Renal cortex interstitium (tissue), 11 donors: ENCODE measurements at regions not wholly inside any gene's neighbourhood (a gene's known extent, or its start where the extent isn't known, plus 50 kb on each side); places are given as distances from the start of the nearest gene placed in this dataset.

Source experiments
- DNase-seq, 11 donors: peaks; one replicate each; pipeline ENCODE4 v3.0.0-alpha.2; 2013; ENCODE audit warnings: low read depth in 9 of 11, low spot score in 4 of 11; ENCODE audit errors: extremely low read depth in 1 of 11

DNA sequence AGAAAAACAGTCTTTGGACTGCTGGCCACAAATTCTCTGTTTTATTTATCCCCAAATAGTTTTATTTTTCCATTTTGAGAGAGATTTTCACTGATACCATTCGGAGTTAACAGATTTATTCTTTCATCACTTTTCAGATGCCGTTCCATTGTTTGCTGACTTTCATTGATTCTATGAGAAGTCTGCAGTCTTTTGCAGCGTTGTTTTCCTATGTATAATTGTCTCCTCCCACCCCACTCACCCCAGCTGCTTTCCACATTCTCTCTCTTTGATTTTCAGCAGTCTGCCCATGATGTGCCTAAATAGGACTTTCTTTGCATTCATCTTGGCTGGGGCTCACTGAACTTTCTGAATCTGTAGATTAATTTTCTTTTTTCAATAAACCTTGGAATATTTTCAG lies 107.6 kb downstream of the C9orf50 start:
- DNase-seq, result no peak

DNA sequence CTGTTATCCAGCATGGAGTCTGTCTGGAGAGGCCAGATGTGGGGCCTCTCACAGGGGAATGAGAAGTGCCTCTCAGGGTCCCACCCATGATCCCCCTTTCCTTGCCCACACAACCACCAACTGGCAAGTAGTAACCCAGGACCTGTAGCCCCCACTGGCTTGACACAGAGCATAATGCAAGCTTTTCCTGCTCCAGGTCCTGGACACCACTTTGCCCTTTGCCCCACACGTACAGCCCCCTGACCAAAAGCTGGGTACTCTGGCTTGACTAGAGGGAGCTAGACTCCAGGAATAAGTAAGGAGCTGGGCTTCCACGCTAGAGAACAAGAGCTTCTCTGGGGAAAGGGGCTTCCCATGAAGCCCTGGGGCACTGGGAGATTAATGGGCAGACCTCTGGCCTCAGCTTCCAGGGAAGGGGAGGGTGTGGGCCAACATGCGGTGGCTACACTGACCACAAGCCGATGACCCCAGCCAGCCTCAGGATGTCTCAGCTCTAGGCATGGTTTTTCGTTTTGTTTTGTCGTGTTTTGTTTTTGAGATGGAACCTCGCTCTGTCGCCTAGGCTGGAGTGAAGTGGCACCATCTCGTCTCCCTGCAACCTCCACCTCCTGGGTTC lies 109.5 kb downstream of the C9orf50 start:
- no peak for DNase-seq

DNA sequence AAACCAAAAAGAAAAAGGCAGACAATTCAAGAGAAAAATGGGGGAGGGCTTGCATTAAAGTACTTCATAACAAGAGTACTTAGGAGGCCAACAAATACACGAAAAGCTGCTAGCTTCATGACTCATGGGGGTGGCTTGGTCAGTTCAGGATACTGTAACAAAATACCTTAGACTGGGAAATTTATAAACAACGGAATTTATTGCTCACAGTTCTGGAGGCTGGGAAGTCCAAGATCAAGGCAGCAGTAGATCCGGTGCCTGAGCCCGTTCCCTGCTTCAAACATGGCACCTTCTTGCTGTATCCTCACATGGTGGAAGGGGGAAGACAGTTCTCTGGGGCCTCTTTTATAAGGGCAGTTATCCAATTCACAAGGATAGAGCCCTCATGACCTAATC lies 111.4 kb downstream of the C9orf50 start:
- no peak for DNase-seq

DNA sequence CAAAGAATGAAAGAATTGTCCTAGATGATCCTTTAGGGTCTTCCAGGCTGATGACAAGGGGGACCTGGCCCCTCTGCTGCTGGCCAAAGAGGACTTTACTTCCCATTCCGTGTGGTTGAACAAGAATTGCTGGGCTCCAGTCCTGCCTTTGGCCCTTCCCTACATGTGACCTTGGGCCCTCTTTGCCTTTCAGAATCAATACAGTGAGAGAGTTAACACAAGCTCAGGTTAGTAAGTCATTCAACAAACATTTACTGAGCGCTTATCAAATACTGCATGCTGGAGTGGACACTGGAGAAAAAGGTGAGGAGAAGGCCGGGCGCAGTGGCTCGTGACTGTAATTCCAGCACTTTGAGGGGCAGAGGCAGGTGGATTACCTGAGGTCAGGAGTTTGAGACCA lies 113.1 kb downstream of the C9orf50 start:
- DNase-seq, result no peak

DNA sequence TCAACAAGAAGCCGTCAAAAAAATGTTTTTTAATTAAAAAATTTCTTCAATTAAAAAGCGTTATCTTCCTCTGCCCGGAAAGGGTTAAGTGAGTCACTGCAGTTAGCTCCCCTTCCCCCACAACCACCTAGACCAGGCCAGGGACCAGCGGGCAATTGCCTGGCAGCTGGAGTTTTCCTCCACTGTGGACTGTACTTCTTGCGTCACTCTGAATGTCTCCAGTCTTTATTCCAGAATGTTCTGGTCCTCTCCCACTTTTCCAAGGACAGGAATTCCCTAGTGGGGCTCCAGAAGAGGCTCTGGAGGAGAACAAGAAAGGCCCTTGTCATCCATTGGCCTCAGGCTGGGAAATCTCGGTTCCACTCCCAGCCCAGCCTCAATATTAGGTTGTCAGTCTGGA lies 114.0 kb downstream of the C9orf50 start:
- no peak for DNase-seq

DNA sequence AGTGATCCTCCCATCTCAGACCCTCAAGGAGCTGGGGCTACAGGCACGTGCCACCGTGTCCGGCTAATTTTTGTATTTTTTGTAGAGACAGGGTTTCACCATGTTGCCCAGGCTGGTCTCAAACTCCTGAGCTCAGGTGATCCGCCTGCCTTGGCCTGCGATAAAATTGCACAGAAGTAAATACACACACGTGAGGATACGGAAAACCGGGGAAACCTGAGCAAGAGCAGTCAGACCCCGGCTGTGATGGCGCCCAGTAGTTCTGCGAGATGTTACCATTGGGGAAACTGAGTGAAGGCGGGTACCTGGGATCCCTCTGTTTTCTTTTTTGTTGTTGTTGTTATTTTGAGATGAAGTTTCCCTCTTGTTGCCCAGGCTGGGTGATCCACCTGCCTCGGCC lies 114.9 kb downstream of the C9orf50 start:
- DNase-seq, result no peak

DNA sequence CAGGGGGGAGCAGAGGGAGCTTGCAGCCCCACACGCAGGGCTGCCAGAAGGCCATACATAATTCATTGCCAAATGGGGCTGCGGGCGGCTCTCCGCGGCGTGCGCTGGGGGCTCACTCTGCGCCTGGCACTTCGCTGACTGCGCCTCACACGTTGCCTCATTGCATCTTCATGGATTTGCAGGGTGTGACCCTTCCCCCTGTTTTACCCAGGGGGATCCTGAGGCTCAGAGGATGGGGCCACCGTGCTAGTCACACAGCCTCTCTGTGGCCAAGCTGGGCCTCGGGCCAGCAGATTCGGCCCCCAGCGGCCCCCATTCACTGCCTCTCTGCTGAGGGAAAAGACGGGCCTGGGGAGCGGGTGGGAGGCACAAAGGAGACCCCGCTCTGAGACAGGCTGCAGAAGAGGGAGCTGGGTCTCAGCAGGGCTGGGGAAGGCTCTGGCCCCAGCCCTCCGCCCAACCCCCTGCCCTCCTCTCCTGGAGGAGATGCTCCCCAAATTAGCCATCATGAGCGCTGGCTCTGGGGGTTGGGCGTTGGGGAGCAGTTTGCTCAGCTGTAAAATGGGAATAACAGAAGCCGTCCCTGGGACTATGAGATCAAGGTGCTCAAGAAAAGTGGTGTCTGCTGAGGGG lies 115.5 kb downstream of the C9orf50 start:
- DNase-seq, result no peak

DNA sequence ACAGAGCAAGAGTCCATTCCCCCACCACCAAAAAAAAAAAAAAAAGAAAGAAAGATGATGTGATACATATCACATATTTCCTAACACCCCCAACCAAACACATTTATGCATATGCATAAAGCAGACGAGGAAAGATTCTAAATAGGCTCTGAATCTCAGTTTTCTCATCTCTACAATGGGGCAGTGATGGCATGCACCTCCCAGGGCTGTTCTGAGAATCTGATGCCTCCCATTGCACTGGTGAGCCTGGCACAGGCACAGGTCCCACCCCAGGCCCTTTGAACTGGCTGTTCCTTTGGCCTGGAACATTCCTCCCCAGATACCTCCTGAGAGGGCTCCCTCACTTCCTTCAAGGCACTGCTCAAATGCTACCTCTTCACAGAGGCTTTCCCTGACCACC lies 116.5 kb downstream of the C9orf50 start:
- no peak for DNase-seq

DNA sequence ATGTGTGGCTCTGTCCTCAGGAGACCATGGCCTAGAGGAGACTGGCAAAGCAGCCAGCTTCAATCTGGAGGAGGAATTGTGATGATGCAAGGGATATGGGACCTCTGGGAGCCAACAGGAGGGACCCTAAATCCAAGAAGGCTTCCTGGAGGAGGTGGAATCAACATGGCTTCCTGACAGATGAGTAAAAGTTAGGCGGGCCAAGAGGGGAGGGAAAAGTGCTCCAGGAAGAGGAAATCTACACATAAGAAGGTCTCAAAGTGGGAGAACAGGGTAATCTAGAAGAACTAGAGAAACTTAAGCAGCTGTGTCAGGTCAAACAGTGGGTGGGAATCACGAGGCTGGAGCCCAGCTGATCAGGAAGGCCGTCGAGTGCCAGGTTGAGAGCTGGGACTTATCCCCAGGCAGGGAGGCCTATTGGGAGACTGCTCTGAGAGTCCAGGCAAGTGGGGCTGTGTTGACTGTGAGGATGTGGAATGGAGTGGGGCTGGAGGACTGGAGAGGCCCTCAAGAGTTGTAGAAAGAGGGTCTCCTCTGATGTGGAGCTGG lies 119.1 kb downstream of the C9orf50 start:
- DNase-seq, result no peak

DNA sequence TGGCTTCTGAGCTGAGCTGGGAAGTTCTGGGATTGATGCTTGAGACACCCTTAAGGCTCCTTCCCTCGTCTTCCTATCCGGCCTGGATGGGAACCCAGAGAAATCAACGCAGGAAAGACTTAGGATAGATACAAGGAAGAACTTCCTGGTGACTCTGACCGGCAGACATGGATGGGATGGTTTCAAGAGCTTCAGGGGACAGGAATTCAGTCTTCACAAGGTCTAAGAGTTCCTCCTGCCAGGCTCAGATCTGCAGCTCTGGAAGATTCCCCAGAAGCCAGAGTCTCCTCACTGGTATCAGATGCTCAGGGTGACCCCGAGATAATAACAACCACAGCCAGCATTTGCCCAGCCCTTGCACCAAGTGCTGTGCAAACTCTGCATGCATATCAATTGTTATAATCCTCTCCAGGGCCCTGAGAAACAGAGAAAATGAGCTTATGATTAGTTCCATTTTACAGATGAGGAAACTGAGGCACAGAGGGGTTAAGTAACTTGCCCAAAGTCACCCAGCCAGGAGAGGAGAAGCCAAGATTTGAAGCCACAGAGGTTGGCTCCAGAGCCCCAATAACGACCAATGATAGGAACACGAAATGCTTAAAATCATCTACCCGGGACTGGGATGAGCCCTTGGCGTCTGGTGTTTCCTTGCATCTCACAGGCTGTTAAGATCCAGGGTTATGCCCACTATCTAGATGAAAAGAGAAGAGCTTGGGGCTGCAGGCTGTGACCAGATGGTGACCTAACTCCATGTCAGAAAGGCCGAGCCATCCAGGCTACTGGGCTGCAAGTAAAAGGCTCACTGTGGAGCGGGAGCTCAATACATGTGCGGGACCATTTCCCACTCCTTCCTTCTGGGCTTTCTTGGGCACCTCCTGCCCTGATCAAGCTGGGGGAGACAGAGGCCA lies 119.8 kb downstream of the C9orf50 start:
- no peak for DNase-seq

DNA sequence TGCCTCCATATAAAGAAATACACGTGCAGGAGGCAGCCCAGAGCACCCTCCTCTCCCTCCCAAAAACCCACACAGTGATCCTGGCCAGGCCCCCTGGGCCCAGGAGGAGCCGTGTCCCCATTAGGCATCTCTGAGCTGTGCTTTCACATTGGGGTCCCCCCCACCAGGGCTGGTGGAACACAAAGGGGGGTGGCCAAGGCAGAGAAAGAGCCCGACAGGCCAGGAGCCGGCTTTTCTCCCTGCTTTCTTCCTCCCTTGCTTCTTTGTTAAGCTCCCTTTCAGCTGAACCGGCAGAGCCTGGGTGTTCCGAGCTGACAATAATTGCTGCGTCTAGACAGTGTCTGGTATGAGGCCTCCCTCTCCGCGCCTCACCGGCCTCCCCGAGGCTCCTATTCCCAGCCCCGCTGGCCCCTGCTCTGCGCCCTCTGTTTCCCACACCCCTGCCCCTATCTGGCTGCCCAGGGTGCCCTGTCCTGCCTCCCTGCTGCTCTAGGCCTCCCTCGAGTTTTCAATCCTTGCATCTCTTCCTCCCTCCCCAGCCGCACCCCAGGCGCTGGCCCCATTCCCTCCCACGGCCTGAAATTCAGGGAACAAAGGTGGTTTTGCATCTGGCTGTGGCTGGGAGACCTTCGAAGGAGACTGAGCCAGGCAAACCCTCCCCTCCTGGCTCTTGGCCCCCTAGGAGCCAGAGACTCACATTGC lies 120.6 kb downstream of the C9orf50 start:
- DNase-seq, result no peak

DNA sequence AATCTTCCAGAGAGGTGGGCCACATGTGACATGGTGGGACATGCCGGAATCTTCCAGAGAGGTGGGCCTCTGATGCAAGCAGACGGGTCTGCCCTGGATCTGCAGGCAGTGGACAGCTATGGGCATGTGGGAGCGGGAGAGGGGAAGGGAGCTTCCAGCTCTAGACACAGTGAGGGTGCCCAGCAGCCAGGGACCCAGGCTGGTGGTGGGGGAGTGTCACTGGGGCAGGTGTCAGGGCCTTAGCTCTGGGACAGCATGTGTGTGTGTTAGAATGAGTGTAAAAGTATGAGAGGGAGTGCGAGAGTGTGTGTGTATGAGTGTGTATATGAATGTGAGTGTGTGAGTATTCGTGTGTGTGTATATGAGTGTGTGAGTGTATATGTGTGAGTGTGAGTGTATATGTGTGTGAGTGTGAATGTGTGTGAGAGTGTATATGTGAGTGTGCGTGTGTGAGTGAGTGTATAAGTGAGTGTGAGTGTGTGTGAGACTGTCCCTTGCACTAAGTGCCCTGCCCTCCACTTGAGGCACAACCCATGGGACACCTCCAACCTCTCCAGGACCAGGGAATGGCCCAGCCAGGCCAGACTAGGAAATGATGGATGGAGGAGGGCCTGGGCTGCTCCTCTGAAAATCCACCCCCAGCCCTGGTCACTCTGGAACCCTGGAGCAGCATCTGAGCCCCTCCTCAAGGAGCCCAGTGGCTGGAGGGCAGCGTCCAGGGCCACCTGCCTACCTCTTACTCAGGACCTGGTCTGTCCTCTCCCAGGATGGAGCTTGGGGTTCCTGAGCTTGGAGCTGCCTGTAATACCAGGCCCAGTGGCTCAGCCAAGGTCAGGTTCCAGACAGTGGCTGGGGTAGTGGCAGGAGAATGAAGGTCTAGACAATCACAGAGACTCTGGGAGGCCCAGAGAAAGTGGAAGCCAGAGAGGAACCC lies 122.2 kb downstream of the C9orf50 start:
- no peak for DNase-seq

DNA sequence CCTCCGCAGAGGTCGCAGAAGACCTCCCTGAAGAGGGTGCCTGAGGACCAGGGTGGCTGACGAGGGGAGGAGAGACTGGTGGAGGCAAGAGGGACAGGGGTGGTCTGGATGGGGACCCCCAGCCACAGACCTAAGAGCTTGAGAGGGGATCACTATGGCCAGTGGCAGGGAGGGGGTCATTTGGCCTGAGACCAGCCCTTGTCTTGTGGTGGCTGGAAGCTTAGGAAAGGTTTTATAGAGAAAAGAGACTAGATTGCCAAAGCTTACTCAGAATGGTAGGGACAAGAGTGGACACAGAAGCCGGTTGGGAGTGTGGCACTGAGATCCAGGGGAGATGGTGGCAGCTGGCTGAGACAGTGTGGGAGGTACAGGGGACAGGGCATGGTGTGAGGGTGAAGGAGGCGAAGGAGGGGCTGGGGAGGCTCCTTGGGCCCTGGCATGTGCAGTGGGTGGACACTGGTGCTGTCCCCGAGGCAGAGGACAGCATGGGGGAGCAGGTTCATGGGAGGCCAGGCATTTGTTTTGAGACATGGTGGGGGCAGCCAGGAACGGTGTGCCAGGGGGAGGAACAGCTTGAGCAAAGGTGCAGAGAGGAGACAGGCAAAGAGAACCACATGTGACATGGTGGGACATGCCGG lies 123.0 kb downstream of the C9orf50 start:
- DNase-seq, result no peak

DNA sequence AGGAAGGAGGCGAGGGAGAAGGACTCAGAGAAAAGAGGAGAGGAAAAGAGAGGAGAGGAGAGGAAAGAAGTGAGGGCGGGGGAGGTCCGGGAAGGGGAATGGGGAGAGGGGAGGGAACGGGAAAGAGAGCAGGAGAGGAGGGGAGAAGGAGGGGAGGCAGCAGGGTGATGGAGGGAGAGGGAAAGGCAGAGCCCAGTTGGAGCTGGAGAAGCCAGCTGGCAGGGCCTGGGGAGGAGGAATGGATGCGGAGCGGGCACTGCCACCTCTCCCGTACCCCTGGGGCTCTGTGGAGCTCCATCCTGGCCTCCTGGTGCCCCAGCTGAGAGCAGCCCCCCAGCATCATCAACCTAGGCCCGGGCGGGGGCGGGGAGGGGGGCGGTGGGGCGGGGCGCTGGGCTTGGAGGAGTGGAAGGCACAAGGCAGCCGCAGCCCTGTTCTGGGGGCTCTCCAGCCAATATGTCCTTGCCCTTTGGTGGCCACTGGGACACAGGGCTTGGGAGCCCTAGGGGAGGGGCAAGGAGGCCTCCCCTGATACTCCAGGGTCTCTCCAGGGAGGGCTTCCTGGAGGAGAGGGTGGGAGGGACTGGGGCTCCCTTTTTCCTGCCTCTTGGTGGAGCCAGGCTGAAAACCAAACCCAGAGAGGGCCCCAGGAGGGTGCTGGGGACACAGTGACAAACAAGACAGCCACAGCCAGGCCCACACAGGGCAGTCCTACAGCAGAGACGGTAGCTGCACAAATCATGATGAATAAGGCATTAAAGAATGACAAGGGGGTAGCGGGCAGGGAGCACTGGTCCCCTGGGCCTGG lies 123.7 kb downstream of the C9orf50 start:
- peak in 3 of 11 donors; percentile 66 to 82 (median 77) for DNase-seq

DNA sequence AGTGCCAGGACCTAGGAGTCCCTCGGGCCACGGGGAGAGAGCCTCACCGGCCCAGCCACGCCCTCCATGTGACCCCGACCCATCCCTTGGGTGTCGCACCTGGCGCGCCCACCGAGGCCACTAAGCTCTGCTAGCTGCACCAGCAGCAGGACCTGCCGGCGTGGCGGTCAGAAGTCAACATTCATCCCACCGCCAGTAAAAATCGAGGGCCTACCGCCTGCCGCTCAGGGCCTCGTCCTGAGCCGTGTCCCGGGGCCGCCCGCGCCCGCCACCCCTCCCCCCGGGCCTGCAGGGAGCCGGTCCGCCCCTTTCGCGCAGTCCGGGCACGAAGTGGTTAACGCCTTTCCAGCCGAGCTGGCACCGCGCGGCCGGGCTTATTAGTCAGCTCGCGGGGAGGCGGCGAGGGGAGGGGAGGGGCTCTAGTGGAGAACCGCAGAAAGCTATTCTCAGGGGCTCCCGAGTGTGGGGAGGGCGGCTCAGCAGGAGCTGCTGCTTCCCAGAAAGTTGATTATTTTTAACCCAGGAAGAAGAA lies 124.4 kb downstream of the C9orf50 start:
- peak in 10 of 11 donors; percentile 83 to 95 (median 93) for DNase-seq

DNA sequence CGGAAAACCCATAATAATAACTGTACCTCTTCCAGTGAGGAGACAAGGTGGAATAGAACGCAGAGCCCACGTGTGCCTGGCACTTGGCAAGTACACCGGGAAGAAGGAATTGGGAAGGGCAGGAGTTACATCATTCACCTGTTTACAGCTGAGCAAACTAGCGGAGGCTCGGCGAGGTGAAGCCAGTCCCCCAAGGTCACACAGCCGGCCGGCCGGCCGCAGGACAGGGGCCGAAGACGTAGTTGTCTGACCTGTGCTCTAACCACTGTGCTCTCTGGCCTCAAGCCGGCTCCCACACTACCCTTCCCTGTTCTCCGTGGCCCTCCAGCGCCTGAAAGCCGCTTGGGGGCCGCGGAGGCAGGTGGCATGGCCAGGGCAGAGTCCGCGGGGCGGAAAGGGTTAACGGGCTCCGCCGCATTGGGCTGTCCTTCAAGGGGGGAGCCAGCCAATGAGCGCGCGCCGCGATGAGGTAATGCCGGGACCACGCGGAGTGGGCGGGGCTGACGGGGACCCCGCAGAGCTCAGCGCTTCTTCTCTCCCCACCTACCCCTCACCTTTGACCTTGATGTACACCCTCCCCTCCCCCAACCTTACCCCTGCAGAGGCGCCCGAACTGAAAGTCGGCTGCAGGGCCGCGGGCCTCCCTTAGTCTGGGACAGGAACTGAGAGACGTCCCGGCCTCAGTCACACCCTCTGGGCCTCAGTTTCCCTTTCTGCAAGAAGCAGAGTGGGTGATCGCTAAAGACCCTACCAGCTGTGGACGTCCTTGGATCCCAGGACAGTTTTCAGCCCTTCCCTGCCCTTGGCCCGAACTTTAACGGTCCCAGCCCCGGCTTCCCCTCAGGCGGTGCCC lies 125.1 kb downstream of the C9orf50 start:
- DNase-seq, result peak in 10 of 11 donors; percentile 84 to 93 (median 91)
